ENCODE measurements at regions not wholly inside any gene's neighbourhood (a gene's known extent, or its start where the extent isn't known, plus 50 kb on each side); places are given as distances from the start of the nearest gene placed in this dataset.
"Not testable (repeated sequence)": the region's sequence is repeated elsewhere in the genome, so short reads cannot be mapped to it uniquely, and the experiment has no call there.

GRCh38 chr2:95654897-95655296 lies 63.1 kb downstream of the TRIM43 start:
- DNase-seq (ENCODE audit: low spot score) = not testable (repeated sequence)

GRCh38 chr2:95656553-95656952 lies 64.8 kb downstream of the TRIM43 start:
- not testable (repeated sequence) for DNase-seq (ENCODE audit: low spot score)

- DNase-seq (ENCODE audit: low spot score) = not testable (repeated sequence)
These were observed 66.1 kb downstream of the TRIM43 start for GRCh38 chr2:95657937-95658336.

GRCh38 chr2:95660766-95661562 lies 69.2 kb downstream of the TRIM43 start:
- not testable (repeated sequence) for DNase-seq (ENCODE audit: low spot score)

- DNase-seq (ENCODE audit: low spot score) = not testable (repeated sequence)
These were observed 72.0 kb downstream of the TRIM43 start for GRCh38 chr2:95663471-95664441.

- not testable (repeated sequence) for DNase-seq (ENCODE audit: low spot score)
These were observed 74.8 kb downstream of the TRIM43 start for GRCh38 chr2:95666636-95667035.

GRCh38 chr2:95667480-95667879 lies 75.7 kb downstream of the TRIM43 start:
- DNase-seq (ENCODE audit: low spot score) = no peak

GRCh38 chr2:95668934-95669333 lies 77.1 kb downstream of the TRIM43 start:
- DNase-seq (ENCODE audit: low spot score) = not testable (repeated sequence)

- DNase-seq (ENCODE audit: low spot score) = no peak
These were observed 77.7 kb downstream of the TRIM43 start for GRCh38 chr2:95669441-95669991.

GRCh38 chr2:95670167-95670566 lies 78.4 kb downstream of the TRIM43 start:
- no peak for DNase-seq (ENCODE audit: low spot score)

GRCh38 chr2:95670686-95671085 lies 78.9 kb downstream of the TRIM43 start:
- no peak for DNase-seq (ENCODE audit: low spot score)

GRCh38 chr2:95671171-95671570 lies 79.4 kb downstream of the TRIM43 start:
- DNase-seq (ENCODE audit: low spot score) = not testable (repeated sequence)

- DNase-seq (ENCODE audit: low spot score) = not testable (repeated sequence)
These were observed 80.2 kb downstream of the TRIM43 start for GRCh38 chr2:95671992-95672391.

GRCh38 chr2:95672500-95672899 lies 80.7 kb downstream of the TRIM43 start:
- DNase-seq (ENCODE audit: low spot score) = not testable (repeated sequence)

GRCh38 chr2:95674186-95674585 lies 82.4 kb downstream of the TRIM43 start:
- no peak for DNase-seq (ENCODE audit: low spot score)

- not testable (repeated sequence) for DNase-seq (ENCODE audit: low spot score)
These were observed 84.8 kb downstream of the TRIM43 start for GRCh38 chr2:95676573-95676972.

GRCh38 chr2:95677346-95677745 lies 85.5 kb downstream of the TRIM43 start:
- no peak for DNase-seq (ENCODE audit: low spot score)

- not testable (repeated sequence) for DNase-seq (ENCODE audit: low spot score)
These were observed 86.0 kb downstream of the TRIM43 start for GRCh38 chr2:95677833-95678232.

GRCh38 chr2:95681158-95681557 lies 89.4 kb downstream of the TRIM43 start:
- peak; percentile 26 for DNase-seq (ENCODE audit: low spot score)

GRCh38 chr2:95681589-95682081 lies 89.8 kb downstream of the TRIM43 start:
- not testable (repeated sequence) for DNase-seq (ENCODE audit: low spot score)

- not testable (repeated sequence) for DNase-seq (ENCODE audit: low spot score)
These were observed 91.2 kb downstream of the TRIM43 start for GRCh38 chr2:95682889-95683517.

GRCh38 chr2:95685513-95685912 lies 93.7 kb downstream of the TRIM43 start:
- no peak for DNase-seq (ENCODE audit: low spot score)

All from kidney capillary endothelial cell (primary cell).